ENCODE measurements at regions not wholly inside any gene's neighbourhood (a gene's known extent, or its start where the extent isn't known, plus 50 kb on each side); places are given as distances from the start of the nearest gene placed in this dataset.

DNA sequence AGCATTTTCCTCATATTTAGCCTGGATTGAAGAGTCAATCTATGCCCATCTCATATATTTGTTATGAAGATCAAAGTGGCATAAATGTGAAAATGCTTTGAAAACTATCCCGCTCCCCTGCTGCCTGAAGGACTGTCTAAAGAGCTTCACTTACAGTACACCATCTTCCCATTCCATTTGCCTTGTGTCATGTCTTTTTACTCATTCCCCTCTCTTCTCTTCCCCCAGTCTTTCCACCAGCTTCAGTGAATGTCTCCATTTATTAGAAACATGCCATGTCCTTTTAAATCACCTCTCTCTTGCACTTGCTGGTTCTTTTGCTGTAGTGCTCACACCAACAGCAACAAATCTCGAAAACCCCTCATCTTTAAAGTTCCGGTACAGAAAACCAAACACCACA is 192.7 kb upstream of the SGCD start:
- TF ChIP-seq, protein P1, sequence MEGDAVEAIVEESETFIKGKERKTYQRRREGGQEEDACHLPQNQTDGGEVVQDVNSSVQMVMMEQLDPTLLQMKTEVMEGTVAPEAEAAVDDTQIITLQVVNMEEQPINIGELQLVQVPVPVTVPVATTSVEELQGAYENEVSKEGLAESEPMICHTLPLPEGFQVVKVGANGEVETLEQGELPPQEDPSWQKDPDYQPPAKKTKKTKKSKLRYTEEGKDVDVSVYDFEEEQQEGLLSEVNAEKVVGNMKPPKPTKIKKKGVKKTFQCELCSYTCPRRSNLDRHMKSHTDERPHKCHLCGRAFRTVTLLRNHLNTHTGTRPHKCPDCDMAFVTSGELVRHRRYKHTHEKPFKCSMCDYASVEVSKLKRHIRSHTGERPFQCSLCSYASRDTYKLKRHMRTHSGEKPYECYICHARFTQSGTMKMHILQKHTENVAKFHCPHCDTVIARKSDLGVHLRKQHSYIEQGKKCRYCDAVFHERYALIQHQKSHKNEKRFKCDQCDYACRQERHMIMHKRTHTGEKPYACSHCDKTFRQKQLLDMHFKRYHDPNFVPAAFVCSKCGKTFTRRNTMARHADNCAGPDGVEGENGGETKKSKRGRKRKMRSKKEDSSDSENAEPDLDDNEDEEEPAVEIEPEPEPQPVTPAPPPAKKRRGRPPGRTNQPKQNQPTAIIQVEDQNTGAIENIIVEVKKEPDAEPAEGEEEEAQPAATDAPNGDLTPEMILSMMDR (IDR thresholded peaks at IDR 0.05; ENCODE audit: low read depth, low read length, missing input control) = no peak
- TF ChIP-seq EGR1 (IDR thresholded peaks at IDR 0.05; ENCODE audit: low read depth in 2 of 2) (no peak), RAD21 (IDR thresholded peaks at IDR 0.05) (no peak), SP1 (IDR thresholded peaks at IDR 0.05) (no peak), YY1 (IDR thresholded peaks at IDR 0.05) (no peak), GABPA (IDR thresholded peaks at IDR 0.05 in 1 of 2, conservative IDR thresholded peaks at IDR 0.05 in 1 of 2) (no peak), FOXA1 (IDR thresholded peaks at IDR 0.05) (no peak), HNF4G (IDR thresholded peaks at IDR 0.05) (no peak), JUND (IDR thresholded peaks at IDR 0.05) (no peak), TAF1 (conservative IDR thresholded peaks at IDR 0.05) (no peak)
- TF ChIP-seq, protein P2, sequence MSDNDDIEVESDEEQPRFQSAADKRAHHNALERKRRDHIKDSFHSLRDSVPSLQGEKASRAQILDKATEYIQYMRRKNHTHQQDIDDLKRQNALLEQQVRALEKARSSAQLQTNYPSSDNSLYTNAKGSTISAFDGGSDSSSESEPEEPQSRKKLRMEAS (IDR thresholded peaks at IDR 0.05) = no peak
- TF ChIP-seq, protein P3, sequence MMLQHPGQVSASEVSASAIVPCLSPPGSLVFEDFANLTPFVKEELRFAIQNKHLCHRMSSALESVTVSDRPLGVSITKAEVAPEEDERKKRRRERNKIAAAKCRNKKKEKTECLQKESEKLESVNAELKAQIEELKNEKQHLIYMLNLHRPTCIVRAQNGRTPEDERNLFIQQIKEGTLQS (IDR thresholded peaks at IDR 0.05) = no peak
- TF ChIP-seq, protein P4, sequence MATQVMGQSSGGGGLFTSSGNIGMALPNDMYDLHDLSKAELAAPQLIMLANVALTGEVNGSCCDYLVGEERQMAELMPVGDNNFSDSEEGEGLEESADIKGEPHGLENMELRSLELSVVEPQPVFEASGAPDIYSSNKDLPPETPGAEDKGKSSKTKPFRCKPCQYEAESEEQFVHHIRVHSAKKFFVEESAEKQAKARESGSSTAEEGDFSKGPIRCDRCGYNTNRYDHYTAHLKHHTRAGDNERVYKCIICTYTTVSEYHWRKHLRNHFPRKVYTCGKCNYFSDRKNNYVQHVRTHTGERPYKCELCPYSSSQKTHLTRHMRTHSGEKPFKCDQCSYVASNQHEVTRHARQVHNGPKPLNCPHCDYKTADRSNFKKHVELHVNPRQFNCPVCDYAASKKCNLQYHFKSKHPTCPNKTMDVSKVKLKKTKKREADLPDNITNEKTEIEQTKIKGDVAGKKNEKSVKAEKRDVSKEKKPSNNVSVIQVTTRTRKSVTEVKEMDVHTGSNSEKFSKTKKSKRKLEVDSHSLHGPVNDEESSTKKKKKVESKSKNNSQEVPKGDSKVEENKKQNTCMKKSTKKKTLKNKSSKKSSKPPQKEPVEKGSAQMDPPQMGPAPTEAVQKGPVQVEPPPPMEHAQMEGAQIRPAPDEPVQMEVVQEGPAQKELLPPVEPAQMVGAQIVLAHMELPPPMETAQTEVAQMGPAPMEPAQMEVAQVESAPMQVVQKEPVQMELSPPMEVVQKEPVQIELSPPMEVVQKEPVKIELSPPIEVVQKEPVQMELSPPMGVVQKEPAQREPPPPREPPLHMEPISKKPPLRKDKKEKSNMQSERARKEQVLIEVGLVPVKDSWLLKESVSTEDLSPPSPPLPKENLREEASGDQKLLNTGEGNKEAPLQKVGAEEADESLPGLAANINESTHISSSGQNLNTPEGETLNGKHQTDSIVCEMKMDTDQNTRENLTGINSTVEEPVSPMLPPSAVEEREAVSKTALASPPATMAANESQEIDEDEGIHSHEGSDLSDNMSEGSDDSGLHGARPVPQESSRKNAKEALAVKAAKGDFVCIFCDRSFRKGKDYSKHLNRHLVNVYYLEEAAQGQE (IDR thresholded peaks at IDR 0.05) = no peak

All from liver (tissue), 3 donors.